Ascending aorta (tissue), 2 donors: ENCODE measurements at regions not wholly inside any gene's neighbourhood (a gene's known extent, or its start where the extent isn't known, plus 50 kb on each side); places are given as distances from the start of the nearest gene placed in this dataset.

Source experiments
- DNase-seq, 2 donors: peaks; one replicate each; pipeline ENCODE4 v3.0.0-alpha.2; 2019; ENCODE audit warnings: low spot score in 2 of 2
- H3K27ac ChIP-seq, 2 donors: fragments of 200-600 bp; sonication (generic); one replicate each; pipeline ENCODE4 v1.5.1; 2016 to 2017; ENCODE audit warnings: mild to moderate bottlenecking in 1 of 2
- H3K27me3 ChIP-seq: fragments of 200-600 bp; sonication (generic); one replicate; pipeline ENCODE4 v1.5.1; 2017
- H3K36me3 ChIP-seq, 2 donors: fragments of 200-600 bp; sonication (generic); one replicate each; pipeline ENCODE4 v1.5.1; 2016
- H3K4me1 ChIP-seq, 2 donors: fragments of 200-600 bp; sonication (generic); one replicate each; pipeline ENCODE4 v1.5.1; 2016 to 2017; ENCODE audit warnings: mild to moderate bottlenecking in 1 of 2
- H3K4me3 ChIP-seq, 2 donors: fragments of 200-600 bp; sonication (generic); one replicate each; pipeline ENCODE4 v1.5.1; 2016 to 2017; ENCODE audit warnings: mild to moderate bottlenecking in 1 of 2
- H3K9me3 ChIP-seq, 2 donors: fragments of 200-600 bp; sonication (generic); one replicate each; pipeline ENCODE4 v1.5.1; 2016
- CTCF ChIP-seq, 3 experiments: fragments of 200-600 bp in 2 of 3; fragments of 450-650 bp in 1 of 3; sonication (generic) in 2 of 3; IDR thresholded peaks; one replicate each; pipeline ENCODE4 v1.5.1; 2016 to 2019; ENCODE audit warnings: antibody characterized with exemption in 3 of 3, mild to moderate bottlenecking in 1 of 3, moderate library complexity in 1 of 3
- intact Hi-C: fragments of 100-400 bp; cut with DNase I; formaldehyde crosslinking; loops from one replicate; pipeline ENCODE4 v1.15.1; 2023

- Histone ChIP-seq H3K4me3 (no peak overlapping the region), H3K27me3 (no peaks in the 10 kb centered on the region), H3K4me1 (no peaks in the 10 kb centered on the region), H3K27ac (no peak overlapping the region), H3K9me3 (no peaks in the 10 kb centered on the region), H3K36me3 (no peaks in the 10 kb centered on the region)
- DNase-seq: no peak
- intact Hi-C loops: no loop called here
- TF ChIP-seq CTCF (IDR thresholded peaks at IDR 0.05): no peak
Measured at GRCh38 chr14:101370593-101371569, 190.4 kb upstream of the DIO3 start.

- intact Hi-C loops: no loop called here
- Histone ChIP-seq H3K9me3 (no peaks in the 10 kb centered on the region), H3K36me3 (no peaks in the 10 kb centered on the region), H3K4me3 (no peak overlapping the region), H3K27ac (no peak overlapping the region), H3K4me1 (no peaks in the 10 kb centered on the region), H3K27me3 (no peaks in the 10 kb centered on the region)
- TF ChIP-seq CTCF (IDR thresholded peaks at IDR 0.05): no peak
- DNase-seq: no peak
Measured at GRCh38 chr14:101371799-101372793, 189.2 kb upstream of the DIO3 start.

GRCh38 chr14:101372894-101373620 lies 188.2 kb upstream of the DIO3 start:
- H3K27ac ChIP-seq: no peak overlapping the region
- H3K9me3 ChIP-seq: no peaks in the 10 kb centered on the region
- intact Hi-C loops: no loop called here
- no peaks in the 10 kb centered on the region for H3K27me3 ChIP-seq
- H3K4me1 ChIP-seq: no peaks in the 10 kb centered on the region
- no peak overlapping the region for H3K4me3 ChIP-seq
- no peak for TF ChIP-seq CTCF (IDR thresholded peaks at IDR 0.05)
- DNase-seq: no peak
- H3K36me3 ChIP-seq: no peaks in the 10 kb centered on the region

- intact Hi-C loops: no loop called here
- Histone ChIP-seq H3K27ac (no peak overlapping the region), H3K4me1 (no peaks in the 10 kb centered on the region), H3K27me3 (no peaks in the 10 kb centered on the region), H3K36me3 (no peaks in the 10 kb centered on the region), H3K9me3 (no peaks in the 10 kb centered on the region), H3K4me3 (no peak overlapping the region)
- TF ChIP-seq CTCF (IDR thresholded peaks at IDR 0.05): no peak
- no peak for DNase-seq
Measured at GRCh38 chr14:101373690-101374295, 187.5 kb upstream of the DIO3 start.
